Keratinocyte (primary cell): ENCODE measurements at regions not wholly inside any gene's neighbourhood (a gene's known extent, or its start where the extent isn't known, plus 50 kb on each side); places are given as distances from the start of the nearest gene placed in this dataset.

Experiments
- DNase-seq: peaks from one replicate; pipeline ENCODE4 v3.0.0-alpha.2; 2011; ENCODE audit warnings: low read depth, missing footprints, low spot score
- FAIRE-seq: peaks from 2 replicates; lab custom pipeline; 2011; peaks lifted over from hg19 to GRCh38; lab: Jason Lieb, UNC
- H2AFZ ChIP-seq: 2 replicates; pipeline ENCODE4 v1.6.0; 2012; ENCODE audit warnings: low read length, control low read depth, inconsistent platforms; ENCODE audit not compliant: control insufficient read depth
- H3K27ac ChIP-seq: 2 replicates; pipeline ENCODE4 v1.5.1; 2011; ENCODE audit warnings: low read length; ENCODE audit not compliant: control insufficient read depth, insufficient read depth
- H3K27me3 ChIP-seq: 3 replicates; pipeline ENCODE4 v1.6.0; 2011; ENCODE audit warnings: low read length; ENCODE audit not compliant: control insufficient read depth, insufficient read depth; ENCODE audit errors: extremely low read depth
- H3K36me3 ChIP-seq, 2 experiments: 2 replicates in 1 of 2; 3 replicates in 1 of 2; pipeline ENCODE4 v1.5.1; 2011; ENCODE audit warnings: low read length in 2 of 2, mild to moderate bottlenecking in 1 of 2; ENCODE audit not compliant: control insufficient read depth in 2 of 2, insufficient read depth in 2 of 2; ENCODE audit errors: extremely low read depth in 1 of 2
- H3K4me1 ChIP-seq: 3 replicates; pipeline ENCODE4 v1.5.1; 2011; ENCODE audit warnings: low read length; ENCODE audit not compliant: control insufficient read depth, insufficient read depth; ENCODE audit errors: extremely low read depth
- H3K4me2 ChIP-seq: 3 replicates; pipeline ENCODE4 v1.6.0; 2011; ENCODE audit warnings: low read depth, low read length; ENCODE audit not compliant: control insufficient read depth, insufficient read depth; ENCODE audit errors: extremely low read depth
- H3K4me3 ChIP-seq, 3 experiments: fragments of 200-600 bp in 1 of 3; sonication (generic) in 1 of 3; 2 replicates in 2 of 3; 3 replicates in 1 of 3; pipeline ENCODE4 v1.5.1; 2011 to 2016; ENCODE audit warnings: low read length in 3 of 3, mild to moderate bottlenecking in 3 of 3, control low read depth in 2 of 3, inconsistent platforms in 1 of 3, low read depth in 1 of 3, mixed read lengths in 1 of 3, mixed run types in 1 of 3, moderate library complexity in 1 of 3; ENCODE audit not compliant: control insufficient read depth in 2 of 3, insufficient read depth in 2 of 3; ENCODE audit errors: extremely low read depth in 1 of 3
- H3K79me2 ChIP-seq: 2 replicates; pipeline ENCODE4 v1.6.0; 2012; ENCODE audit warnings: low read length; ENCODE audit not compliant: control insufficient read depth, insufficient read depth
- H3K9ac ChIP-seq: 3 replicates; pipeline ENCODE4 v1.6.0; 2011; ENCODE audit warnings: low read length; ENCODE audit not compliant: control insufficient read depth, insufficient read depth; ENCODE audit errors: extremely low read depth
- H3K9me1 ChIP-seq: 3 replicates; pipeline ENCODE4 v1.6.0; 2011; ENCODE audit warnings: low read length; ENCODE audit not compliant: control insufficient read depth, insufficient read depth; ENCODE audit errors: extremely low read depth
- H3K9me3 ChIP-seq: 2 replicates; pipeline ENCODE4 v1.5.1; 2012; ENCODE audit warnings: low read depth, low read length; ENCODE audit not compliant: control insufficient read depth
- H4K20me1 ChIP-seq: 3 replicates; pipeline ENCODE4 v1.6.0; 2011; ENCODE audit warnings: low read length; ENCODE audit not compliant: control insufficient read depth, insufficient read depth; ENCODE audit errors: extremely low read depth
- CTCF ChIP-seq, 3 experiments: IDR thresholded peaks in 1 of 3; conservative IDR thresholded peaks in 1 of 3; optimal IDR thresholded peaks in 1 of 3; 2 replicates in 2 of 3; 3 replicates in 1 of 3; pipeline versions ENCODE3 to v1.5.1; 2011; ENCODE audit warnings: low read length in 3 of 3, mild to moderate bottlenecking in 3 of 3, moderate library complexity in 2 of 3, control low read depth in 1 of 3, inconsistent platforms in 1 of 3; ENCODE audit not compliant: insufficient read depth in 2 of 3; ENCODE audit errors: extremely low read depth in 1 of 3
- EZH2 ChIP-seq: IDR thresholded peaks from one replicate; pipeline ENCODE4 v1.6.1; 2012; ENCODE audit warnings: inconsistent platforms, mild to moderate bottlenecking, low read length, moderate library complexity
- dilution Hi-C: fragments of 300-500 bp; cut with MboI; formaldehyde crosslinking; loops from one replicate; pipeline ENCODE4 v1.7.0; 2020; ENCODE audit warnings: low sequenced_read_pairs; ENCODE audit not compliant: extremely low pct_ligation_motif_present

DNA sequence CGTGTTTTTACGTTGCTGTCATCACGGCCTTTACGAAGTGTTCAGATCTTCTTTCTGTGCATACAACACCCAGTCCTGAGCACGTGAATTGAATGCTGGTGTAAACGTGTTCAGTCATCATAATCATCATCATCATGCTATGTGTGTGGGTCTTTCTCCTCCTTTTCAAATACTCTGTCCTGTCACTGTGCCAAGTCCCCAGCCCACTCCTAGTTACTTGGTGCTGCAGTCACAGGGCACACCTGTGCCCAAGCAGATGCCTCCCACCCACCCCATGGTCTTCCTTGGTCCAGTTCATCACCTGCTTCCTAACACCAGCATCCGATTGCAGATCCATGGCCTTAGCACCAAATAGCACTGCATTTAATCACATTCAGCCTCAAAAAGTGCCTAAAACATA lies 78.6 kb upstream of the MGMT start:
- no peaks in the 10 kb centered on the region for H4K20me1 ChIP-seq
- H3K27me3 ChIP-seq, result no peaks in the 10 kb centered on the region
- dilution Hi-C loops, result no loop called here
- DNase-seq, result no peak
- H3K9me1 ChIP-seq, result no peaks in the 10 kb centered on the region
- no peak overlapping the region for H3K4me3 ChIP-seq
- no peaks in the 10 kb centered on the region for H3K4me1 ChIP-seq
- no peaks in the 10 kb centered on the region for H3K79me2 ChIP-seq
- H3K9ac ChIP-seq, result no peak overlapping the region
- H2AFZ ChIP-seq, result no peak overlapping the region
- H3K36me3 ChIP-seq, result no peaks in the 10 kb centered on the region
- TF ChIP-seq CTCF (optimal IDR thresholded peaks at IDR 0.05 in 1 of 3, IDR thresholded peaks at IDR 0.05 in 1 of 3, conservative IDR thresholded peaks at IDR 0.05 in 1 of 3; ENCODE audit: extremely low read depth in 1 of 3, insufficient read depth in 2 of 3, low read length in 3 of 3) (no peak), EZH2 (no peak)
- FAIRE-seq, result no peak
- peaks cover 1% of the 10 kb centered on the region for H3K9me3 ChIP-seq
- no peak overlapping the region for H3K27ac ChIP-seq
- H3K4me2 ChIP-seq, result no peak overlapping the region

- H3K9ac ChIP-seq, result no peak overlapping the region
- FAIRE-seq, result no peak
These were observed 77.8 kb upstream of the MGMT start for GRCh38 chr10:129389194-129389593.

More at GRCh38 chr10:129389194-129389593, 77.8 kb upstream of the MGMT start:
- no peaks in the 10 kb centered on the region for H3K9me3 ChIP-seq
- H3K4me2 ChIP-seq, result no peak overlapping the region
- H3K9me1 ChIP-seq, result no peaks in the 10 kb centered on the region
- dilution Hi-C loops, result no loop called here
- H3K79me2 ChIP-seq, result no peaks in the 10 kb centered on the region
- no peak for DNase-seq
- H2AFZ ChIP-seq, result no peak overlapping the region
- no peaks in the 10 kb centered on the region for H3K27me3 ChIP-seq
- no peak for TF ChIP-seq CTCF (optimal IDR thresholded peaks at IDR 0.05 in 1 of 3, IDR thresholded peaks at IDR 0.05 in 1 of 3, conservative IDR thresholded peaks at IDR 0.05 in 1 of 3; ENCODE audit: extremely low read depth in 1 of 3, insufficient read depth in 2 of 3, low read length in 3 of 3)
- TF ChIP-seq EZH2, result no peak
- no peak overlapping the region for H3K27ac ChIP-seq
- no peaks in the 10 kb centered on the region for H3K36me3 ChIP-seq
- H4K20me1 ChIP-seq, result no peaks in the 10 kb centered on the region
- no peak overlapping the region for H3K4me3 ChIP-seq
- H3K4me1 ChIP-seq, result no peaks in the 10 kb centered on the region
